Naive B cell (primary cell): ENCODE measurements at regions not wholly inside any gene's neighbourhood (a gene's known extent, or its start where the extent isn't known, plus 50 kb on each side); places are given as distances from the start of the nearest gene placed in this dataset.

ENCODE experiments used
- ATAC-seq, 2 donors: fragments of 150-1000 bp; cut with Tn5 transposase; 2 replicates each; pipeline ENCODE4 v1.10.0; 2021; ENCODE audit warnings: low read depth in 2 of 2, mild to moderate bottlenecking in 2 of 2, moderate library complexity in 2 of 2
- DNase-seq: peaks from one replicate; pipeline ENCODE4 v3.0.0; 2022
- H3K27ac Mint-ChIP-seq, 6 donors: one replicate each; pipeline ENCODE4 v1.8.0; 2020 to 2022; ENCODE audit warnings: mild to moderate bottlenecking in 6 of 6, mixed read lengths in 6 of 6, moderate library complexity in 5 of 6, inconsistent platforms in 2 of 6
- H3K27me3 Mint-ChIP-seq, 3 donors: one replicate each; pipeline ENCODE4 v1.8.0; 2021 to 2022; ENCODE audit warnings: mixed read lengths in 3 of 3, mild to moderate bottlenecking in 1 of 3
- H3K36me3 Mint-ChIP-seq, 2 donors: one replicate each; pipeline ENCODE4 v1.8.0; 2020 to 2022; ENCODE audit warnings: mixed read lengths in 2 of 2, inconsistent platforms in 1 of 2, mild to moderate bottlenecking in 1 of 2
- H3K4me1 Mint-ChIP-seq, 3 donors: one replicate each; pipeline ENCODE4 v1.8.0; 2020 to 2022; ENCODE audit warnings: mixed read lengths in 3 of 3, inconsistent platforms in 1 of 3, mild to moderate bottlenecking in 1 of 3, moderate library complexity in 1 of 3
- H3K4me3 Mint-ChIP-seq, 8 donors: one replicate each; pipeline ENCODE4 v1.8.0; 2020 to 2022; ENCODE audit warnings: mild to moderate bottlenecking in 8 of 8, mixed read lengths in 8 of 8, moderate library complexity in 8 of 8, inconsistent platforms in 2 of 8
- H3K9me3 Mint-ChIP-seq, 7 donors: one replicate each; pipeline ENCODE4 v1.8.0; 2020 to 2022; ENCODE audit warnings: mixed read lengths in 7 of 7, mild to moderate bottlenecking in 5 of 7, inconsistent platforms in 2 of 7, moderate library complexity in 1 of 7

- Mint-ChIP-seq H3K9me3 (peaks cover 0 to 8% (median 1%) of the 10 kb centered on the region in 7 donors), H3K36me3 (no peaks in the 10 kb centered on the region), H3K27ac (no peak overlapping the region), H3K4me1 (no peaks in the 10 kb centered on the region), H3K4me3 (no peak overlapping the region), H3K27me3 (peaks cover 23 to 40% (median 29%) of the 10 kb centered on the region in 3 donors)
- DNase-seq (no peak), ATAC-seq (no peak)
Observed at GRCh38 chr11:57120192-57120965, 61.4 kb upstream of the LRRC55 start.

GRCh38 chr11:57121996-57122395 is 59.8 kb upstream of the LRRC55 start:
- ATAC-seq, result no peak
- H3K27ac Mint-ChIP-seq, result no peak overlapping the region
- H3K9me3 Mint-ChIP-seq, result peaks cover 0 to 8% (median 1%) of the 10 kb centered on the region in 7 donors
- DNase-seq, result no peak
- no peak overlapping the region for H3K4me3 Mint-ChIP-seq
- H3K4me1 Mint-ChIP-seq, result no peaks in the 10 kb centered on the region
- H3K36me3 Mint-ChIP-seq, result no peaks in the 10 kb centered on the region
- H3K27me3 Mint-ChIP-seq, result peaks cover 30 to 47% (median 45%) of the 10 kb centered on the region in 3 donors

- Mint-ChIP-seq H3K27me3 (peaks cover 31 to 53% (median 48%) of the 10 kb centered on the region in 3 donors), H3K27ac (no peak overlapping the region), H3K36me3 (no peaks in the 10 kb centered on the region), H3K4me3 (no peak overlapping the region), H3K9me3 (peaks cover 0 to 8% (median 1%) of the 10 kb centered on the region in 7 donors), H3K4me1 (no peaks in the 10 kb centered on the region)
- ATAC-seq (no peak), DNase-seq (no peak)
Observed at GRCh38 chr11:57123590-57123989, 58.2 kb upstream of the LRRC55 start.

- Mint-ChIP-seq H3K9me3 (peaks cover 0 to 8% (median 0%) of the 10 kb centered on the region in 7 donors), H3K36me3 (no peaks in the 10 kb centered on the region), H3K4me1 (no peaks in the 10 kb centered on the region), H3K27ac (no peak overlapping the region), H3K4me3 (no peak overlapping the region), H3K27me3 (peaks cover 29 to 54% (median 51%) of the 10 kb centered on the region in 3 donors)
- ATAC-seq (no peak), DNase-seq (no peak)
Observed at GRCh38 chr11:57124505-57124904, 57.2 kb upstream of the LRRC55 start.

GRCh38 chr11:57124917-57125316 is 56.8 kb upstream of the LRRC55 start:
- peaks cover 29 to 58% (median 56%) of the 10 kb centered on the region in 3 donors for H3K27me3 Mint-ChIP-seq
- ATAC-seq, result no peak
- peaks cover 0 to 8% (median 0%) of the 10 kb centered on the region in 7 donors for H3K9me3 Mint-ChIP-seq
- H3K4me3 Mint-ChIP-seq, result peak overlapping the region in 1 of 8 donors; percentile 42
- H3K27ac Mint-ChIP-seq, result no peak overlapping the region
- no peaks in the 10 kb centered on the region for H3K36me3 Mint-ChIP-seq
- no peaks in the 10 kb centered on the region for H3K4me1 Mint-ChIP-seq
- no peak for DNase-seq

- H3K27me3 Mint-ChIP-seq, result peaks cover 29 to 64% (median 63%) of the 10 kb centered on the region in 3 donors
- no peaks in the 10 kb centered on the region for H3K4me1 Mint-ChIP-seq
- peaks cover 0 to 8% (median 0%) of the 10 kb centered on the region in 7 donors for H3K9me3 Mint-ChIP-seq
- H3K27ac Mint-ChIP-seq, result no peak overlapping the region
- ATAC-seq, result no peak
- no peak overlapping the region for H3K4me3 Mint-ChIP-seq
- DNase-seq, result no peak
- H3K36me3 Mint-ChIP-seq, result no peaks in the 10 kb centered on the region
Observed at GRCh38 chr11:57126766-57127400, 54.9 kb upstream of the LRRC55 start.

GRCh38 chr11:57131080-57131790 is 50.5 kb upstream of the LRRC55 start:
- Mint-ChIP-seq H3K27ac (no peak overlapping the region), H3K27me3 (peaks cover 23 to 59% (median 52%) of the 10 kb centered on the region in 3 donors), H3K36me3 (no peaks in the 10 kb centered on the region), H3K9me3 (peaks cover 0 to 2% (median 0%) of the 10 kb centered on the region in 7 donors), H3K4me3 (peak overlapping the region in 1 of 8 donors; percentile 43), H3K4me1 (no peaks in the 10 kb centered on the region)
- no peak for DNase-seq
- no peak for ATAC-seq
